Body of pancreas (tissue), 4 donors: ENCODE measurements at regions not wholly inside any gene's neighbourhood (a gene's known extent, or its start where the extent isn't known, plus 50 kb on each side); places are given as distances from the start of the nearest gene placed in this dataset.

Experiments
- CTCF ChIP-seq, 7 experiments: fragments of 450-650 bp in 4 of 7; fragments of 200-600 bp in 3 of 7; sonication (generic) in 3 of 7; IDR thresholded peaks; one replicate each; pipeline ENCODE4 v1.5.1; 2016 to 2019; ENCODE audit warnings: antibody characterized with exemption in 7 of 7
- POLR2A ChIP-seq, 3 donors: fragments of 450-650 bp; IDR thresholded peaks; one replicate each; pipeline ENCODE4 v1.6.1; 2016; ENCODE audit warnings: antibody characterized with exemption in 3 of 3, mild to moderate bottlenecking in 2 of 3

GRCh38 chr3:82802501-82802900 lies 1041.1 kb upstream of the GBE1 start:
- TF ChIP-seq POLR2A (IDR thresholded peaks at IDR 0.05) (no peak), CTCF (IDR thresholded peaks at IDR 0.05) (no peak)
